ENCODE measurements at regions not wholly inside any gene's neighbourhood (a gene's known extent, or its start where the extent isn't known, plus 50 kb on each side); places are given as distances from the start of the nearest gene placed in this dataset.

GRCh38 chr5:106393276-106393675, 1277.5 kb downstream of the EFNA5 start:
- no peak for TF ChIP-seq CTCF (conservative IDR thresholded peaks at IDR 0.05 in 1 of 2, IDR thresholded peaks at IDR 0.05 in 1 of 2; ENCODE audit: extremely low read depth in 1 of 2, insufficient read depth in 1 of 2, low read depth in 1 of 2, low read length in 2 of 2)
- TF ChIP-seq EZH2 (IDR thresholded peaks at IDR 0.05; ENCODE audit: borderline replicate concordance, low read length), result no peak

All from mammary epithelial cell (primary cell).